Bronchial epithelial cell (primary cell): ENCODE measurements at regions not wholly inside any gene's neighbourhood (a gene's known extent, or its start where the extent isn't known, plus 50 kb on each side); places are given as distances from the start of the nearest gene placed in this dataset.

Source experiments
- DNase-seq: peaks from one replicate; pipeline ENCODE4 v3.0.0-alpha.2; 2010; ENCODE audit warnings: low read depth
- FAIRE-seq: peaks from 2 replicates; lab custom pipeline; 2011; peaks lifted over from hg19 to GRCh38; lab: Jason Lieb, UNC
- H3K27me3 ChIP-seq: 2 replicates; pipeline ENCODE4 v1.5.1; 2011; ENCODE audit warnings: low read length; ENCODE audit not compliant: control insufficient read depth, insufficient read depth
- H3K36me3 ChIP-seq: 2 replicates; pipeline ENCODE4 v1.5.1; 2011; ENCODE audit warnings: low read length; ENCODE audit not compliant: control insufficient read depth, insufficient read depth
- H3K4me3 ChIP-seq: 2 replicates; pipeline ENCODE4 v1.5.1; 2011; ENCODE audit warnings: mild to moderate bottlenecking, low read depth, low read length, control low read depth
- CTCF ChIP-seq: IDR thresholded peaks from 2 replicates; pipeline ENCODE4 v1.5.1; 2011; ENCODE audit warnings: mild to moderate bottlenecking, moderate library complexity, low read length, control low read depth, inconsistent platforms; ENCODE audit not compliant: insufficient read depth, severe bottlenecking

- no peak for DNase-seq
- no peaks in the 10 kb centered on the region for H3K27me3 ChIP-seq
- H3K36me3 ChIP-seq: no peaks in the 10 kb centered on the region
- no peak for TF ChIP-seq CTCF
- FAIRE-seq: no peak
- no peak overlapping the region for H3K4me3 ChIP-seq
These were observed 104.3 kb upstream of the BLID start for GRCh38 chr11:122220321-122220720.

GRCh38 chr11:122219791-122220190 is 103.8 kb upstream of the BLID start:
- DNase-seq (no peak), FAIRE-seq (no peak)
- no peak for TF ChIP-seq CTCF
- Histone ChIP-seq H3K4me3 (no peak overlapping the region), H3K36me3 (no peaks in the 10 kb centered on the region), H3K27me3 (no peaks in the 10 kb centered on the region)

- peak; percentile 98 for TF ChIP-seq CTCF
- DNase-seq (peak; percentile 32), FAIRE-seq (peak; percentile 28)
- Histone ChIP-seq H3K27me3 (no peaks in the 10 kb centered on the region), H3K4me3 (no peak overlapping the region), H3K36me3 (no peaks in the 10 kb centered on the region)
These were observed 99.4 kb upstream of the BLID start for GRCh38 chr11:122215244-122215992.

- no peak for DNase-seq
- TF ChIP-seq CTCF: no peak
- H3K4me3 ChIP-seq: no peak overlapping the region
- H3K27me3 ChIP-seq: no peaks in the 10 kb centered on the region
- H3K36me3 ChIP-seq: no peaks in the 10 kb centered on the region
- no peak for FAIRE-seq
These were observed 98.6 kb upstream of the BLID start for GRCh38 chr11:122214567-122214966.

GRCh38 chr11:122214080-122214479 is 98.1 kb upstream of the BLID start:
- TF ChIP-seq CTCF: no peak
- no peak for FAIRE-seq

GRCh38 chr11:122213171-122213570 is 97.2 kb upstream of the BLID start:
- no peak for TF ChIP-seq CTCF
- no peak for DNase-seq
- Histone ChIP-seq H3K4me3 (no peak overlapping the region), H3K27me3 (no peaks in the 10 kb centered on the region), H3K36me3 (no peaks in the 10 kb centered on the region)
- FAIRE-seq: no peak

More at GRCh38 chr11:122214080-122214479, 98.1 kb upstream of the BLID start:
- H3K36me3 ChIP-seq: no peaks in the 10 kb centered on the region
- no peak overlapping the region for H3K4me3 ChIP-seq
- no peaks in the 10 kb centered on the region for H3K27me3 ChIP-seq
- no peak for DNase-seq
